ENCODE measurements at regions not wholly inside any gene's neighbourhood (a gene's known extent, or its start where the extent isn't known, plus 50 kb on each side); places are given as distances from the start of the nearest gene placed in this dataset.

DNA sequence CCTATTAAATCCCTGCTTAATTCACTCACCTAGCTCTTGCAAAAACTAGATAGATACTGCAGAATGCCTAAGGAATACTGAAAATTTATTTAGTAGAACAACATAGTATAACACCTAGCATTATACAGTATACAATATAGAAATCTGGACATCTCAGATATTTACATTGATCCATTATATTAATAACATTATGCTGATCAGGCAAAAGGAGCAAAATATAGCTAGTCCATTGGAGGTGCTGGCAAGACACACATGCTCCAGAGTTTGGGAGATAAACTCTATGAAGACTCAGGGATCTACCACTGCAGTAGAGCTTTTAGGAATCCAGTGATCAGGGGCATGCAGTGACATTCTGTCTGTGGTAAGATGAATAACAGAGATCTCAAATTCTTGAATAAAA lies 357.6 kb downstream of the TBC1D4 start:
- H3K79me2 ChIP-seq (ENCODE audit: insufficient read depth, low read length), result no peaks in the 10 kb centered on the region
- no peak overlapping the region for H3K27ac ChIP-seq (ENCODE audit: low read depth in 1 of 2, low read length in 2 of 2)
- no peaks in the 10 kb centered on the region for H3K27me3 ChIP-seq (ENCODE audit: control insufficient read depth in 2 of 2, insufficient read depth in 2 of 2, low read length in 2 of 2)
- DNase-seq, result no peak
- H4K20me1 ChIP-seq (ENCODE audit: insufficient read depth, low read length), result no peaks in the 10 kb centered on the region
- intact Hi-C loops (cut with micrococcal nuclease), result no loop called here
- no peak for TF ChIP-seq CTCF (IDR thresholded peaks at IDR 0.05)
- H3K36me3 ChIP-seq (replicated peaks in 1 of 2; ENCODE audit: control insufficient read depth in 1 of 2, insufficient read depth in 2 of 2, low read length in 2 of 2), result no peaks in the 10 kb centered on the region
- H3K4me2 ChIP-seq (replicated peaks; ENCODE audit: extremely low read depth, low read length, poor library complexity, severe bottlenecking), result no peak overlapping the region
- Mint-ChIP-seq H3K36me3 (no peaks in the 10 kb centered on the region), H3K4me3 (no peak overlapping the region), H3K27me3 (ENCODE audit: low read depth in 3 of 3) (no peaks in the 10 kb centered on the region), H3K4me1 (no peaks in the 10 kb centered on the region), H3K27ac (no peak overlapping the region), H3K9me3 (peaks cover 2 to 12% (median 6%) of the 10 kb centered on the region in 7 donors)
- H3K9ac ChIP-seq (ENCODE audit: insufficient read depth, low read length, poor library complexity, severe bottlenecking), result no peak overlapping the region
- peaks cover 2 to 7% of the 10 kb centered on the region in 2 donors for H3K9me3 ChIP-seq (replicated peaks in 1 of 2; ENCODE audit: control insufficient read depth in 1 of 2, insufficient read depth in 1 of 2, low read length in 2 of 2)
- no peak overlapping the region for H3K4me3 ChIP-seq (replicated peaks in 1 of 3; ENCODE audit: low read depth in 2 of 3, low read length in 3 of 3)
- no peaks in the 10 kb centered on the region for H3K4me1 ChIP-seq (ENCODE audit: control insufficient read depth in 1 of 2, insufficient read depth in 2 of 2, low read length in 2 of 2)
- H2AFZ ChIP-seq (ENCODE audit: insufficient read depth, low read depth, low read length, poor library complexity, severe bottlenecking), result no peak overlapping the region

DNA sequence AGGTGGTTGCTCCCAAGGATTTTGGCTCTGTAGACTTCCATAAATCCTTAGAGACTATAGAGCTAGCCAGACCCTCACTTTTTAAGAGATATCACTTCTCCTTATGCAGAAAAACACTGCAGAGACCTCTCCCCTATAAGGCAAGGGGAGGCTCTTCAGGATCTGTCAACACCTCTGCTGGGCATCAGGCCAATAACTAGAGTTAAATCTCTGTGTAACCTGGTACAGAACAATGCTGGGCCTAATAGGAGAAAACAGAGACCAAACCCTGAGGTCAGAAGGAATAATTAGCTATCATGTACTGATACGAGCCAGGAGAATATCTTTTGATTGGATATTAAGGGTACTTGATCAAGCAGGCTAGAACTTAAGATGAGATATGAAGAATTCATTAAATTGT lies 358.5 kb downstream of the TBC1D4 start:
- H3K27me3 Mint-ChIP-seq (ENCODE audit: low read depth in 3 of 3), result no peaks in the 10 kb centered on the region
- no peak overlapping the region for H3K27ac ChIP-seq (ENCODE audit: low read depth in 1 of 2, low read length in 2 of 2)
- WGBS (ENCODE audit: insufficient coverage), result 83% methylated on average over 1 of the region's 1 CpG
- H3K4me1 ChIP-seq (ENCODE audit: control insufficient read depth in 1 of 2, insufficient read depth in 2 of 2, low read length in 2 of 2), result no peaks in the 10 kb centered on the region
- H3K9me3 ChIP-seq (replicated peaks in 1 of 2; ENCODE audit: control insufficient read depth in 1 of 2, insufficient read depth in 1 of 2, low read length in 2 of 2), result peaks cover 2 to 7% of the 10 kb centered on the region in 2 donors
- no peaks in the 10 kb centered on the region for H3K4me1 Mint-ChIP-seq
- no peaks in the 10 kb centered on the region for H4K20me1 ChIP-seq (ENCODE audit: insufficient read depth, low read length)
- TF ChIP-seq CTCF (IDR thresholded peaks at IDR 0.05), result no peak
- H3K4me2 ChIP-seq (replicated peaks; ENCODE audit: extremely low read depth, low read length, poor library complexity, severe bottlenecking), result no peak overlapping the region
- no peaks in the 10 kb centered on the region for H3K27me3 ChIP-seq (ENCODE audit: control insufficient read depth in 2 of 2, insufficient read depth in 2 of 2, low read length in 2 of 2)
- intact Hi-C loops (cut with micrococcal nuclease), result no loop called here
- no peak overlapping the region for H3K4me3 ChIP-seq (replicated peaks in 1 of 3; ENCODE audit: low read depth in 2 of 3, low read length in 3 of 3)
- H3K9ac ChIP-seq (ENCODE audit: insufficient read depth, low read length, poor library complexity, severe bottlenecking), result no peak overlapping the region
- no peaks in the 10 kb centered on the region for H3K79me2 ChIP-seq (ENCODE audit: insufficient read depth, low read length)
- H3K36me3 Mint-ChIP-seq, result no peaks in the 10 kb centered on the region
- H3K36me3 ChIP-seq (replicated peaks in 1 of 2; ENCODE audit: control insufficient read depth in 1 of 2, insufficient read depth in 2 of 2, low read length in 2 of 2), result no peaks in the 10 kb centered on the region
- H2AFZ ChIP-seq (ENCODE audit: insufficient read depth, low read depth, low read length, poor library complexity, severe bottlenecking), result no peak overlapping the region
- peaks cover 2 to 10% (median 5%) of the 10 kb centered on the region in 7 donors for H3K9me3 Mint-ChIP-seq
- DNase-seq, result no peak
- no peak overlapping the region for H3K27ac Mint-ChIP-seq
- no peak overlapping the region for H3K4me3 Mint-ChIP-seq

Data from CD14-positive monocyte (primary cell).